ENCODE measurements at regions not wholly inside any gene's neighbourhood (a gene's known extent, or its start where the extent isn't known, plus 50 kb on each side); places are given as distances from the start of the nearest gene placed in this dataset.

DNA sequence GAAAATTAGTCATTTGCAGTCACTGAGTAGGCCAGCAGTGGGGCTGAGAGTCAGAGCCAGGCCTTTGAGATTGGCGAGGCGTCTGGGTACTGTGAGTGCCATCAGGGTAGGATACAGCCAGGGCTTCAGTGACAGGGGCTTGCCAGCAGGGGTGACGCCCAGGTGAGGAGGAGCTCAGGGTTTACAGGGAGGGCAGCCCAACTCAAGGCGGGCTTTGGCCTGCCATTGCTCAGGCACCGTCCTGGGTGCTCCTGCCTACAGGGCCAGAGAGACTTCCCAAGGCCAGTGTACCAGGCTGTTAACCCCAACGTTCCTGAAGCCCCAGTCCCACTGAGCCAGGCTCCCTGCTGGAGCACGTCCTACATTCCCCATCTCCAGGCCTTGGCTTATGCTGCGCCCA is 152.0 kb downstream of the FBLN2 start:
- no peak for DNase-seq

DNA sequence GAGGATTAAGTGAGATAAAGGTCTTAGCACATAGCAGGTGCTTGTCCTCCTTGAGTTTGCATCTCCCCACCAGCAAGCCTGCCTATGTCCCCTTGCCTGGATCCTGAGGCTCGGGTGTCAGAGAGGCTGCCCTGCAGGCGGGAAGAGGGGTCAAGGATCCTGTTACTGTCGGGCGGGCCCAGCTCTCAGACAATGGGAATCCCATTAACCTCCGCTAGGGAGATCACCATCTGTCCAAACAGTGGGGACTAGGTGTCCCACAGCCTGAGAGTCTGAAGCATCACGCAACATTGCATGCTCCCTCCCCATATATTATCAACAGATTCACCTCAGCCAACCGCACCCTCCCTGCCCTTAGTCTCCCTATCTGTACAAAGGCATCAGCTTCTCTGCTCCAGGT is 151.4 kb downstream of the FBLN2 start:
- Mint-ChIP-seq H3K27ac (no peak overlapping the region), H3K27me3 (ENCODE audit: low read depth in 3 of 3) (peaks cover 3 to 6% (median 4%) of the 10 kb centered on the region in 3 donors), H3K36me3 (no peaks in the 10 kb centered on the region), H3K4me1 (no peaks in the 10 kb centered on the region), H3K4me3 (no peak overlapping the region), H3K9me3 (peaks cover 14 to 31% (median 18%) of the 10 kb centered on the region in 7 donors)
- Histone ChIP-seq H3K27me3 (ENCODE audit: control insufficient read depth in 2 of 2, insufficient read depth in 2 of 2, low read length in 2 of 2) (no peaks in the 10 kb centered on the region), H3K4me3 (replicated peaks in 1 of 3; ENCODE audit: low read depth in 2 of 3, low read length in 3 of 3) (no peak overlapping the region), H3K36me3 (replicated peaks in 1 of 2; ENCODE audit: control insufficient read depth in 1 of 2, insufficient read depth in 2 of 2, low read length in 2 of 2) (no peaks in the 10 kb centered on the region), H2AFZ (ENCODE audit: insufficient read depth, low read depth, low read length, poor library complexity, severe bottlenecking) (no peak overlapping the region), H3K9me3 (replicated peaks in 1 of 2; ENCODE audit: control insufficient read depth in 1 of 2, insufficient read depth in 1 of 2, low read length in 2 of 2) (peaks cover 0 to 24% of the 10 kb centered on the region in 2 donors), H3K27ac (ENCODE audit: low read depth in 1 of 2, low read length in 2 of 2) (no peak overlapping the region), H3K4me1 (ENCODE audit: control insufficient read depth in 1 of 2, insufficient read depth in 2 of 2, low read length in 2 of 2) (no peaks in the 10 kb centered on the region), H3K9ac (ENCODE audit: insufficient read depth, low read length, poor library complexity, severe bottlenecking) (no peak overlapping the region), H3K4me2 (replicated peaks; ENCODE audit: extremely low read depth, low read length, poor library complexity, severe bottlenecking) (no peak overlapping the region), H4K20me1 (ENCODE audit: insufficient read depth, low read length) (no peaks in the 10 kb centered on the region), H3K79me2 (ENCODE audit: insufficient read depth, low read length) (no peaks in the 10 kb centered on the region)
- intact Hi-C loops (cut with micrococcal nuclease): no loop called here
- 93% methylated on average over 2 of the region's 7 CpGs for WGBS (ENCODE audit: insufficient coverage)
- no peak for DNase-seq
- TF ChIP-seq, protein P1, sequence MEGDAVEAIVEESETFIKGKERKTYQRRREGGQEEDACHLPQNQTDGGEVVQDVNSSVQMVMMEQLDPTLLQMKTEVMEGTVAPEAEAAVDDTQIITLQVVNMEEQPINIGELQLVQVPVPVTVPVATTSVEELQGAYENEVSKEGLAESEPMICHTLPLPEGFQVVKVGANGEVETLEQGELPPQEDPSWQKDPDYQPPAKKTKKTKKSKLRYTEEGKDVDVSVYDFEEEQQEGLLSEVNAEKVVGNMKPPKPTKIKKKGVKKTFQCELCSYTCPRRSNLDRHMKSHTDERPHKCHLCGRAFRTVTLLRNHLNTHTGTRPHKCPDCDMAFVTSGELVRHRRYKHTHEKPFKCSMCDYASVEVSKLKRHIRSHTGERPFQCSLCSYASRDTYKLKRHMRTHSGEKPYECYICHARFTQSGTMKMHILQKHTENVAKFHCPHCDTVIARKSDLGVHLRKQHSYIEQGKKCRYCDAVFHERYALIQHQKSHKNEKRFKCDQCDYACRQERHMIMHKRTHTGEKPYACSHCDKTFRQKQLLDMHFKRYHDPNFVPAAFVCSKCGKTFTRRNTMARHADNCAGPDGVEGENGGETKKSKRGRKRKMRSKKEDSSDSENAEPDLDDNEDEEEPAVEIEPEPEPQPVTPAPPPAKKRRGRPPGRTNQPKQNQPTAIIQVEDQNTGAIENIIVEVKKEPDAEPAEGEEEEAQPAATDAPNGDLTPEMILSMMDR (IDR thresholded peaks at IDR 0.05): no peak

More for the DNA sequence above, 152.0 kb downstream of the FBLN2 start:
- H3K27ac Mint-ChIP-seq: no peak overlapping the region
- H3K4me1 ChIP-seq (ENCODE audit: control insufficient read depth in 1 of 2, insufficient read depth in 2 of 2, low read length in 2 of 2): no peaks in the 10 kb centered on the region
- no peaks in the 10 kb centered on the region for H4K20me1 ChIP-seq (ENCODE audit: insufficient read depth, low read length)
- H3K36me3 Mint-ChIP-seq: no peaks in the 10 kb centered on the region
- TF ChIP-seq, protein P1 (IDR thresholded peaks at IDR 0.05): no peak
- no peak overlapping the region for H3K4me2 ChIP-seq (replicated peaks; ENCODE audit: extremely low read depth, low read length, poor library complexity, severe bottlenecking)
- no peak overlapping the region for H3K9ac ChIP-seq (ENCODE audit: insufficient read depth, low read length, poor library complexity, severe bottlenecking)
- 94% methylated on average over 8 of the region's 8 CpGs for WGBS (ENCODE audit: insufficient coverage)
- no peaks in the 10 kb centered on the region for H3K79me2 ChIP-seq (ENCODE audit: insufficient read depth, low read length)
- H3K27me3 Mint-ChIP-seq (ENCODE audit: low read depth in 3 of 3): peaks cover 3 to 6% (median 4%) of the 10 kb centered on the region in 3 donors
- H3K27me3 ChIP-seq (ENCODE audit: control insufficient read depth in 2 of 2, insufficient read depth in 2 of 2, low read length in 2 of 2): no peaks in the 10 kb centered on the region
- no peaks in the 10 kb centered on the region for H3K4me1 Mint-ChIP-seq
- no peak overlapping the region for H3K4me3 ChIP-seq (replicated peaks in 1 of 3; ENCODE audit: low read depth in 2 of 3, low read length in 3 of 3)
- no peaks in the 10 kb centered on the region for H3K36me3 ChIP-seq (replicated peaks in 1 of 2; ENCODE audit: control insufficient read depth in 1 of 2, insufficient read depth in 2 of 2, low read length in 2 of 2)
- no peak overlapping the region for H3K27ac ChIP-seq (ENCODE audit: low read depth in 1 of 2, low read length in 2 of 2)
- peaks cover 17 to 31% (median 21%) of the 10 kb centered on the region in 7 donors for H3K9me3 Mint-ChIP-seq
- H3K4me3 Mint-ChIP-seq: no peak overlapping the region
- peaks cover 0 to 29% of the 10 kb centered on the region in 2 donors for H3K9me3 ChIP-seq (replicated peaks in 1 of 2; ENCODE audit: control insufficient read depth in 1 of 2, insufficient read depth in 1 of 2, low read length in 2 of 2)
- H2AFZ ChIP-seq (ENCODE audit: insufficient read depth, low read depth, low read length, poor library complexity, severe bottlenecking): no peak overlapping the region
- intact Hi-C loops (cut with micrococcal nuclease): no loop called here
